HG02870 (cell line): ENCODE measurements at regions not wholly inside any gene's neighbourhood (a gene's known extent, or its start where the extent isn't known, plus 50 kb on each side); places are given as distances from the start of the nearest gene placed in this dataset.
"Not testable (repeated sequence)": the region's sequence is repeated elsewhere in the genome, so short reads cannot be mapped to it uniquely, and the experiment has no call there.

Experiments used
- ATAC-seq: cut with Tn5 transposase; IDR thresholded peaks from one replicate; pipeline ENCODE4 v1.9.1; 2021; ENCODE audit warnings: mild to moderate bottlenecking, moderate library complexity; ENCODE audit not compliant: unreplicated experiment

DNA sequence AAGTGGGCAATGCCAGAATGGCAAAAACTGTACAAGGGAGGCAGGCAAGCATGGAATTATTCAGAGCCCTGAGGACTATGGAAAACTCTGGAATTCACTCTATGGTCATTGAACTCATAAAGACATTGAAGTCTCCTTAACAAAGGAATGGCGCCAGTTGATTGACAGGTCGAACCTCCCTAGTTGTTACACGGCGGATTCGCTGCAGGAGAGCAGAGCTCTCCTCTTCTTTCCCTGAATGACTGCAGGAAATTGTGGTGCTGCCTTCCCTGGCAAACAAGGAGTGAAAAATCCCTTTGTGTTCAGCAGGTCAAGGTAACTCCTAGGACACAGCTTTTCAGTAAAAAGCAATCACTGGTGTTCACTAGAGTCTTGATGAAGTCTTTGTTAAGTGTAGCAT is 732.8 kb upstream of the FRG1 start:
- no peak for ATAC-seq

DNA sequence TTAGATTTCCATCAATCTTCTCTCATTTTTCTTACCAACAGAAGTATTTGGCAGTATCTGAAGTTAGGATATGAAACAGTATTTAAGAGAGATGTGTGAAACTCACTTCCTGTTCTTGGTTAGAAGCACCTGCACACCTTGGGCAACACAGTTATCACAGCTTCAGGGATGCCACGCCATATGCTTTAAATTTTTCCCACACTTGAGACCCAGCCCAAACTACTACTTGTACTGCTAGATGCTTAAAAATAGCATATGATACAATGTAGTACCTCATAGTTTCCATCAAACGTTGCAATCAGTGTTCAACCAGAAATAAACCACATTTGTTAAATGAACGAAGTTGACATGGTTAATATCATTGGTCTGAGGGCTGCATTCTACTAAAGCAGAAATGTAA is 725.1 kb upstream of the FRG1 start:
- ATAC-seq = no peak

DNA sequence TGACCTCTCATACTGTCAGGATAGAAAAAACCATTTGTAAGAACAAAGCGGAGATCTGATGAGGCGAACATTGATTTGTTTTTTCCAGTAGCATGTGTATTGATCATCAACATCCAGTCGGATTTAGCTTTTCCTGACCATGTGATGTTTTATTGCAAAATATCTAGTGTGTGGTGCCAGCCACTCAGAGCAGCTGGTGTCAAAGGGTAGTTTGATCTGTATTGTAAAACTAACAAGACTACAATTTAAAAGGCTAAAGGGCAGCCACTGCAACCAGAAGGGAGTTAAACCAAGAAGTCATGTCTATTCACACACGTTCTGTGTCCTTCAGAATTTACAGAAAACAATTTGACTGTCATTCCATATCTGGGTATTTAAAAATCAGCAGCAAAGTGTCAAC is 719.0 kb upstream of the FRG1 start:
- ATAC-seq = no peak

DNA sequence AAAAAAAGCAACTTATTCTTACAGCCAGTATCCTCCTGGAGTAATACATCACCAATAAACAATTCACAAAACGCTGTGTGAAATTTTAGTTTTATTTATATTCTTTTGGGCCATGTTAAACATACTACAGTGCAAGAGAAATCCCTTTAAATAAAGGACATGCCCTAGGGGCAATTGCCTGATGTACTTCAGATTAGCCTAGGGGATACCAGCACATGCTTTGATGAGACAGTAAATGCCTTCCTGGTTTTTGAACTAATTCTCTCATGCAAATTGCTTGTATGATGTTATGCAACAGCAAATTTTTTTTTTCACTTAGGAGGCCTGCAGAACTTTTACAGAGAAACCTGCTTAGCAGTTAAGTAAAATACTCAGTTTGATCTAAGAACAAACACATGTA is 711.9 kb upstream of the FRG1 start:
- no peak for ATAC-seq

DNA sequence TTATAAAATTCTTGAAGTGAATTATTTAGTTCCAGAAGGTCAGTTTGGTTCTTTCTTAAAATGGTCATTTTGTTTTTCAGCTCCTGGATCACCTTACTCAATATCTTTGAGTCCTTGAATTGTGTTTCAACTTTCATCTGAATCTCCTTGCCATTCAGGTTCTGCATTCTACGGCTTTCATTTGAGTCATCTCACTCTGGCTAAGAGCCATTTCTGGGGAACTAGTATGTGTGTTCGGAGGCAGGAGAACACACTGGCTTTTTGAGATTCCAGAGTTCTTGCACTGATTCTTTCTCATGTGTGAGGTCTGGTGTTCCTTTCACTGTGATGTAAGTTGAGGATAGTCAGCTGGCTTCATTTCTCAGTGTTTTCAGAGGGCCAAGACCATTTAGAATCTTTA is 708.4 kb upstream of the FRG1 start:
- no peak for ATAC-seq

DNA sequence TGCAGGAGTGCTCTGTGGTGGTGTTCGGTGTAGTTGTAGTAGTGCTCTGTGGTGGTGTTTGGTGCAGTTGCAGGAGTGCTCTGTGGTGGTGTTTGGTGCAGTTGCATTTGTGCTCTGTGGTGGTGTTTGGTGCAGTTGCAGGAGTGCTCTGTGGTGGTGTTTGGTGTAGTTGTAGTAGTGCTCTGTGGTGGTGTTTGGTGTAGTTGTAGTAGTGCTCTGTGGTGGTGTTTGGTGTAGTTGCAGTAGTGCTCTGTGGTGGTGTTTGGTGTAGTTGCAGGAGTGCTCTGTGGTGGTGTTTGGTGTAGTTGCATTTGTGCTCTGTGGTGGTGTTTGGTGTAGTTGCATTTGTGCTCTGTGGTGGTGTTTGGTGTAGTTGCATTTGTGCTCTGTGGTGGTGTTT is 706.9 kb upstream of the FRG1 start:
- not testable (repeated sequence) for ATAC-seq

DNA sequence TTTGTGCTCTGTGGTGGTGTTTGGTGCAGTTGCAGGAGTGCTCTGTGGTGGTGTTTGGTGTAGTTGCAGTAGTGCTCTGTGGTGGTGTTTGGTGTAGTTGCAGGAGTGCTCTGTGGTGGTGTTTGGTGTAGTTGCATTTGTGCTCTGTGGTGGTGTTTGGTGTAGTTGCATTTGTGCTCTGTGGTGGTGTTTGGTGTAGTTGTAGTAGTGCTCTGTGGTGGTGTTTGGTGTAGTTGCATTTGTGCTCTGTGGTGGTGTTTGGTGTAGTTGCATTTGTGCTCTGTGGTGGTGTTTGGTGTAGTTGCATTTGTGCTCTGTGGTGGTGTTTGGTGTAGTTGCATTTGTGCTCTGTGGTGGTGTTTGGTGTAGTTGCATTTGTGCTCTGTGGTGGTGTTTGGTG is 705.7 kb upstream of the FRG1 start:
- not testable (repeated sequence) for ATAC-seq

DNA sequence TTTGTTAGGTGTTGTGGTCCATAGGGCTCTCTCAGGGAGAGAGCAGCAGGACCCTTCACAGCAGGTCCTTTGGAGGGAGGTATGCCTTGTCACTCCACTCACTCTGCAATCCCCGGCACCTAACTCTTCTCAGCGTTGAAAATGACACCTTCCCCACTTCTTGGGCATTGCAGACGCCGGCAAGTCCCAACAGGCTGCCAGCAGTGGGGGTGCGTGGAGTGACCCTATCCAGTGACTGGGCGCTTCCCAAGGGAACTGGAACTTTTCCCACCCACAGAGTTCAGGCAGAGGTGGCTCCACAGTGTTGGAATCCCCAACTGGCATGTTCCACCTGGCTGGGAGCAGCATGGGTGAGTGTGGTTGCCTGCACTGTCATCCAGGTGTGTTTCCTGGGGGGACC is 705.1 kb upstream of the FRG1 start:
- no peak for ATAC-seq

DNA sequence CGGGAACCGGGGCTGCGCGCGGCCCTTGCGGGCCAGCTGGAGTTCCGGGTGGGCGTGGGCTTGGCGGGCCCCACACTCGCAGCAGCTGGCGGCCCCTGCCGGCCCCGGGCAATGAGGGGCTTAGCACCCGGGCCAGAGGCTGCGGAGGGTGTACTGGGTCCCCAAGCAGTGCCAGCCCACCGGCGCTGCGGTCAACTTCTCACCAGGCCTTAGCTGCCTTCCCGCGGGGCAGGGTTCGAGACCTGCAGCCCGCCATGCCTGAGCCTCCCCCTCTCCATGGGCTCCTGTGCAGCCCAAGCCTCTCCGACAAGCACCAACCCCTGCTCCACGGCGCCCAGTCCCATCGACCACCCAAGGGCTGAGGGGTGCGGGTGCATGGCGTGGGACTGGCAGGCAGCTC is 704.4 kb upstream of the FRG1 start:
- ATAC-seq = not testable (repeated sequence)

DNA sequence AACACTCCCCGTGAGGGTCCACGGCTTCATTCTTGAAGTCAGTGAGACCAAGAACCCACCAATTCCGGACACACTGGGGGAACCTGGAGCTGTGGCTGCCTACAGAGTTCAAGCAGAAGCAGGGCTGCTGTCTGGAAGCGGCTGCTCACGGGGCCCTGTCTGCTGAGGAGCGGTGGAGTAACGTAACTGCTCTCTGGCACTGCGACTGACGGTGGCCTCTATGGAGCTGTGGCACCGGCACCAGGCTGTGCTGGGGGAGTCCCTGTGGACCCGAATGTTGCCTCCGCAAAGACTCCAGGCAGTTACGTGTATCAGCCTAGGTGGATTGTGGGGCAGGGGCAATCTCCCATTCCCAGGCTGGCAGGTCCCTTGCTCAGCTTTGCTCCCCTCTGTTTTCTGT is 703.3 kb upstream of the FRG1 start:
- ATAC-seq = no peak

DNA sequence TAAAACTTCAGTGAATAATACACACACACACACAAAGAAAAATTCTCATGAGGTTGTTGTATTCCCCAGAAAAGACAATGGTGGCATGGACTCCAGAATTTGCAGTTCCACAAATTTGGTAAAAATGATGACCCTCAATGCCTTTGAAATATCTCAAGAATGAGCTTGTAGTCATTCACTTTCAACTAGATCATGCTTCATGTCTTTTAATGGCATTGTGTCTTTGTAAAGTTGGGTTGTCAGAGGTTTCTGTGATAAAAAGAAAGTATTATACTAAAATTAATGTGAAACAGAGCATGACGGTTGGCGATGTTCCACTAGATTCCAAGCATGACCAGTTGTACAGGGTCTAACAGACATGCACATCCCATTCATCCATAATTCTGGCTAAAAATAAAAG is 685.0 kb upstream of the FRG1 start:
- no peak for ATAC-seq

DNA sequence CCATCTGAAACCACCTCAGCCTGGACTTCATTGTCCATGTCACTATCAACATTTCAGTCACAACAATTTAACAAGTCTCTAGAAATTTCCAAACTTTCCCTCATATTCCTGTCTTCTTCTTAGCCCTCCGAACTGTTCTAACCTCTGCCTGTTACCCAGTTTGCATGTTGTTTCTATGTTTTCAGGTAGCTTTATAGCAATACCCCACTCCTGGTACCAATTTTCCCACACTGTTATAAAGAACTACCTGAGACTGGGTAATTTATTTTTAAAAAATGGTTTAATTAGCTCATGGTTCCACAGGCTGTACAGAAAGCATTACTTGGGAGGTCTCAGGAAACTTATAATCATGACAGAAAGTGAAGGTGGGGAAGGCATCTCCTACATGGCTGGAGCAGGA is 679.2 kb upstream of the FRG1 start:
- ATAC-seq = no peak

DNA sequence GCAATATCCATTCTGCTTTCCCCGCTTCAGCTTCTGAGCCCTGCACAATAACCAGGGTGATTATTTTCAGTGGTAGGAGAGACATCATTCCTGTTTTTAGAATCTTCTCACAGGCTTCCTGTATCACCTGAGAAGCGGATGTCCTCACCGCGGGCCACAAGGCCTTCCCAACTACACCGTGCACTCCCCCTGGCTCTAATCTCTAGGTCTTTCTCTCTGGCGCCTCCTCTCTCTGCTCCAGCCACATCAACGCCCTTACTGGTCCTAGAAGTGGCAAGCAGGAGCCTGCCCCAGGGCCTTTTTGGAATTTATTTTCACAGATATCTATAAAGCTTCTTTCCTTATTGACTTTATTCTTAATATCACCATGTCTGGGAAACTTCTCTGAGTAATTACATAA is 675.2 kb upstream of the FRG1 start:
- no peak for ATAC-seq

DNA sequence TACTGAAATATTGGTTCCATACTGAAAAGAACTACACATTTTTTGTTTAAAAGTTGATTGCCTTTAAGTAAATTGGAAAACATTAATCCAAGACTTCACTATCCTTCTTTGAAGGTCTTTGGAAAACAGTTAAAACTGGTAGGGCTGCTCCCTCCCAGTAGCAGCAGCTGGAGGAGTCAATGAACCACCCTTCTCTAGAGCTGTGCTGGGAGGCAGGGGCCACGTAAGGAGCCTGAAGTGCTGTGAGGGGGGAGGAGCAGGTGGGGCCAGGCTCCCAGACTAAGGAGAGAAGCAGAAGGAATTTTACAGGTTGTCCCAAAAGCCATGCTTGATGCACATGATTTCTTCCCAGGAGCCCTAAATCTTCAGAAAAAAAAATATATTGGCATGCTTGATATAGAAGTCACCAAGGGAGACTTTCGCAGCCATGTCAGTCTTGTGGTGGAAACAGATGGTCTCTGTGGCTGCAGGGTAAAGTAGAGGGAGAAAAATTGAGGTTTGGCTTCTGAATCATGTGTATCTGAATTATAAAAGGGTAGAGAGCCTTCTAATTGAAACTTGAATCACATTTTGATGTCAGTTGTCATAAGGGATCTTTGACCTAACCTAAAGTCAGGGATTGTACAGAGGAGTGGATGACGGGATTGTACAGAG is 673.2 kb upstream of the FRG1 start:
- ATAC-seq = no peak

DNA sequence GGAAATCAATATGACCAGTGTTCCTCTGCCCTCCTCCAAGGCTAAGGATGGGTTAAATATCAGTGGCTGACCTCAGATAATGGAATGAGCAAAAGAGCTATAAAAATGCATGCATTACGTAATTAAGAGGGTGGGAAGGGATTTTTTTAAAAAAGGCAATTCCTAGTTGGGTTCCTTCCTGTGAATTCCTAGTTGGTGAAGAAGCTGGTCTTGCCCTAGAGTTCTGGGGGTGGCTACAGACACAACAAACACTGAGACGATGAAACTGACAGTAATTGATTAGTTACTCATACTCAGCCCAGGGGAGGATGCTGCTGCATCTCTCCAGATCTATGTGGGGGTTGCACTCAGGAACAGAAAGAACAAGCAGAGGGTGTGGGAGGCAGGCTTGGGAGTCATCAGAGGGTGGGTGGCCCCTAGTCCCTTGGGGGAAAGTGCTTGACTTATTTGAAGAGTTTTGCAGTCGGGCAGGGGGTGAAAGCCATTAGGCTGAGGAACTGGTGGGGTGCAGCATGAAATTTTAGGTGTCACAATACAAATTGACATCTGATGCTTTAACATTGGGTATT is 662.0 kb upstream of the FRG1 start:
- no peak for ATAC-seq

DNA sequence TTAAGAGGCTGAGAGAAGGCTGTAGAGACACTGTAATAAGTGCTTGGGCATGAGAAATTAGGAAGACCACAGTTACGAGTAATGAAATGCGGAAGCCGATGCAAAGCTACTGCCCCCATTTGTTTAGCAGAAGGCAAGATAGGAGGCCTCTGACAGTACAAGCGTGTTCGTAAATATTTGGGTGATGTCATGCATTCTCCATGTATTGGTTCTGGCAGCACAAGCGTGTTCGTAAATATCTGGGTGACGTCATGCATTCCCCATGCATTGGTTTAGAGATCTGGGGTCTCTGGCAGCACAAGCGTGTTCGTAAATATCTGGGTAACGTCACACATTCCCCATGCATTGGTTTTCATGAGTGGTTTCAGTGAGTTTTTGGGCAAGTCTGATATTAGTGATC is 661.5 kb upstream of the FRG1 start:
- ATAC-seq = no peak

DNA sequence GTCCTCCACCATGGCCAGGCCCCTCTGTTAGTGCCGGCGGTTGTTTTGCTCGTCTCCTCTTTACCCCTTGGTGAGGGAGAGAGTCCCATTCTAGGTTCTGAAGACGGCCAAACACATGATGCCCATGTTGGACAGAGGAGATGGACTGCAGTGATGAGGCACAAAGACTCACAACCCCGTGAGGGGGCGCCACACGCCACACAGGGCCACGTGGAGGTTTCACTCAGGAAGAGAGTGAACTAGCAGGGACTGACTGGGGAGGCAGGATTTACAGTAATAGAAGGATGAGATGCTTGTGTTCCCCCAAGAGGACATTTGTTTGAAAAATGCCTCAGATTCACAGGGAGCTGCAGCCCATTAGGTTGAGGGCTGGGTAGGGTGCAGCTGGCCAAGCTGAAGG is 655.3 kb upstream of the FRG1 start:
- ATAC-seq = no peak

DNA sequence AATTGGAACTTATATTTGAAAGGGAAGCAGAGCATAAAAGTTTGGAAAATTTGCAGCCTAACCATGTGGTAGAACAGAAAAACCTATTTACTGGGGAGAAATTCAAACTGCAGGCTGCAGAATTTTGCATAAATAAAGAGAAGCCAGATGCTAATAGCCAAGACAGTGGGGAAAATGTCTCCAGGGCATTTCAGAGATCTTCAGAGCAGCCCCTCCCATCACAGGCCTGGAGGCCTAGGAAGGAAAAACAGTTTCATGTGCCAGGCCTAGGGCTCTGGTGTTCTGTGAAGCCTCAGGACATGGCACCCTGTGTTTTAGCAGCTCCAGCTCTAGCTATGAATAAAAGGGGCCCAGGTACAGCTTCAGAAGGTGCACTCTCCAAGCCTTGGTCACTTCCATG is 648.7 kb upstream of the FRG1 start:
- ATAC-seq = no peak

DNA sequence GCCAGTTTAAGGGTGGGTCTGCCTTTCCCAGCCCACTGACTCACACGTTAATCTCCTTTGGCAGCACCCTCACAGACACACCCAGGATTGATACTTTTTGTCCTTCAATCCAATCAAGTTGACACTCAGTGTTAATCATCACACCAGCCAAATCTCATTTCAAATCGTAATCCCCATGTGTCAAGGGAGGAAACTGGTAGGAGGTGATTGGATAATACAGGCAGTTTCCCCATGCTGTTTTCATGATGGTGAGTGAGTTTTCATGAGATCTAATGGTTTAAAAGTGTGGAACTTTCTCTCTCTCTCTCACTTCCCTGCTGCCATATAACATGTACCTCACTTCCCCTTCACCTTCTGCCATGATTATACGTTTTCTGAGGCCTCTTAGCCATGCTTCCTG is 647.2 kb upstream of the FRG1 start:
- ATAC-seq = no peak

DNA sequence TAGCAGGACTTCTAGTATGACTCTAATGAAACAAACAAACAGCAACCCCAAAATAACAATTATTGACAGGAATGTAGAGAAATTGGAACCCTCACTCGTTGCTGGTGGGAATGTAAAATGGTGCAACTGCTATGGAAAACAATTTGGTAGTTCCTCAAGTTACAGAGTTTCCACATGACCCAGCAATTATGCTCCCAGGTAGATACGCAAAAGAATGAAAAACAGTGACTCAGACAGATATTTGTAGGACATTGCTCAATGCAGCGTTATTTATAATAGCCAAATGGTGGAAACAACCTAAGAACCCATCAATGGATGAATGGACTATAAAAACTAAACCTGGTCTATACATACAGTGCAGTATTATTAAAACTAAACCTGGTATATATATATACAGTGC is 646.1 kb upstream of the FRG1 start:
- no peak for ATAC-seq

DNA sequence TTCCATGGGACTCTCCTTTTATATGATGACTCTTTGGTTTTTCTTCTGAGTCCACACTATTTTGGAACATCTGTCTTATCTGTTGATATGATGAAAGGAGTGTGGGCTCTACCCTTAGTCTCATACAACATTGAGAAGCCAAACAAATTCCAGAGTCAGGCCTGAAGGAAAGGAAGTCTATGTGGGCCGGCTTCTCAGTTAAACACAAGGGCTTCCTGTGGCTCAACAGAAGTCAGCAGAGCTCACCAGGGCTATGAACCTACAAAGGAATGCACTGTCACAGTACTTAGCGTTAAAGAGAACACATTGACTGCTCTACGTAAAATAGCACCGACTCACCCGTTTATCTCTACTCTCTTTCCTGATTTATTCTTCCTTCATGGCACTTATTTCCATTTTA is 641.0 kb upstream of the FRG1 start:
- no peak for ATAC-seq

DNA sequence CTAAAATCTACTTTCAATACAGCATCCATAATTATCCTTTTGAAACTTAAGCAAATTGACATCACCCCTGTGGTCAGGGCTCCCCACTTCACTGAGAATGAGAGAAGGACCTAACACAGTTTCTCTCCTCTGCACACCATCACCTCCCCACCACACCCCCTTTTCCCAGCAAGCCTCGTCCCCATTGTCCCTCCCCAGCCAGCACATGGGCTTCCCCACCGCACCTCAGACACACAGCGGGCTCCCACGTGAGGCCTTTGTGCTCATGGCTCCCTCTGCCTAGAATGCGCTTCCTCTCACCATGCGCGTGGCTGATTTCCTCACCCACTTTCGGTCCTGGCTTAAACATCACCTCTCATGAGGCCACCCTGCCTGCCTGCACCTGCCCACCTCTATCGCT is 639.0 kb upstream of the FRG1 start:
- ATAC-seq = no peak

DNA sequence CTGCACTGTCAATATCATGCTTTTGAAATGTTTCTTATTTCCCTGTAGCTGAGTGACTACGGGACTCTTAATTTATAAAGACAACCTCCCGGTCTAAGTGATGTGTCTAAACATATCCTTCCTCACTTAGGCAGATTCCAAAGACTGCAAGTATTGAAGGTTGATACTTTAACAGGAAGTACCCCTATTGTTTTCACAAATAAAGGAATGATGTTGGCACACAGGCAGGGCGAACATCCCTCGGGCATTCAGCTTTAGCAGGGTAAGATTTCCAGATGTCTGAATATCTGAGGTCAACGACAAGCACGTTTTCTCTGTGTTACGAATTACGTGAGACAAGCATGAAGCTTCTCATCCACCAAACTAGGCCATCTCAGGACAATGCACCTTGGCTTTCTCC is 638.0 kb upstream of the FRG1 start:
- ATAC-seq = no peak
